Psoas muscle (tissue), 7 donors: ENCODE measurements at regions not wholly inside any gene's neighbourhood (a gene's known extent, or its start where the extent isn't known, plus 50 kb on each side); places are given as distances from the start of the nearest gene placed in this dataset.

Source experiments
- ATAC-seq, 4 donors: fragments of 200-7000 bp; cut with Tn5 transposase; one replicate each; pipeline ENCODE4 v1.9.1; 2020; ENCODE audit warnings: moderate library complexity in 3 of 4, mild to moderate bottlenecking in 2 of 4
- DNase-seq, 2 donors: peaks; one replicate each; pipeline ENCODE4 v3.0.0-alpha.2; 2020
- H3K27ac ChIP-seq: fragments of 200-600 bp; one replicate; pipeline ENCODE4 v1.8.0; 2022
- H3K27me3 ChIP-seq, 3 donors: fragments of 200-600 bp in 1 of 3; one replicate each; pipeline versions ENCODE4 v1.6.1 to v1.8.0; 2013 to 2022; ENCODE audit warnings: low read length in 2 of 3, mild to moderate bottlenecking in 2 of 3, moderate library complexity in 1 of 3; ENCODE audit not compliant: insufficient read depth in 3 of 3
- H3K36me3 ChIP-seq, 2 donors: fragments of 200-600 bp in 1 of 2; one replicate each; pipeline versions ENCODE4 v1.6.1 to v1.8.0; 2013 to 2022; ENCODE audit warnings: low read depth in 1 of 2, mild to moderate bottlenecking in 1 of 2, moderate library complexity in 1 of 2; ENCODE audit not compliant: insufficient read depth in 1 of 2
- H3K4me1 ChIP-seq: fragments of 200-600 bp; one replicate; pipeline ENCODE4 v1.8.0; 2022
- H3K4me3 ChIP-seq: fragments of 200-600 bp; one replicate; pipeline ENCODE4 v1.8.0; 2022; ENCODE audit warnings: mild to moderate bottlenecking
- H3K9me3 ChIP-seq: fragments of 200-600 bp; one replicate; pipeline ENCODE4 v1.8.0; 2022
- CTCF ChIP-seq: fragments of 200-600 bp; IDR thresholded peaks from one replicate; pipeline ENCODE4 v1.8.0; 2022; ENCODE audit warnings: antibody characterized with exemption
- WGBS, 3 donors: extraction: QIAGEN DNeasy Blood & Tissue Kit; methylation state at CpG; one replicate each; pipeline versions ENCODE4 v1.1.6 to v1.1.7; 2013; 5-methylcytosine and 5-hydroxymethylcytosine counted together
- intact Hi-C, 2 donors: fragments of 100-400 bp; cut with DNase I; formaldehyde crosslinking; loops; one replicate each; pipeline versions ENCODE4 v1.11.0 to v1.14.2; 2022
- donor health status: healthy with polysubstance abuse.
- donor health status: DM: no; HTN: no; CAD: no; lungs with moderate emphysema.
- donor health status: Bipolar disorder and iron deficiency.
- donor health status: healthy.
- donor health status: DM: yes; HTN: yes; CAD: no.
- donor health status: DM: no; HTN: no; CAD: no.
- donor health status: DM: yes; HTN: yes; CAD: no.

DNA sequence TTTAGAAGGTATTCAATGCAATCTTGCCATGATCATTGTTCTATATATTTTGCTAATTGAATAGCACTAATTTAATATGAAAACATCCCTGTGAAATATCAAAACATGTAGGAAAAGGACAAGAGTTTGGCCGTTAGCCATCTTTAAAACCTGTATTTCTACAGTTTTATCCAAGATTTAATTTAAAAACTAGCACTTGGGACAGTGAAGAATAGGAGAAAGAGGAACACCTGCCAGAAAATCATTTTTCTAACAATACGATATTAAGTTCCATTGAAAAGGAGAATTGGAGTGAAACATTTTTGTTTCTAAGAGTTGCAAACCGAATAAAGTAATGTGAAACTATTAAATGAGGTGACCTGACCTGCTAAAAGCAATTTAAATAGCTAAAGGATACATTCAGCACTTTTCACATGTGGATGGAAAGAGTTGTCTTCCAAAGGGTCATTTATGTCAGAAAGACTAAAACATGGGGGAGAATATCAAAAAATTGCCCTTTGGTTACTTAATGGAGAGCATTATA lies 1673.6 kb upstream of the MIR17HG start:
- 62 to 65% (median 62%) methylated on average over 3 of the region's 3 CpGs for WGBS, 3 donors
- intact Hi-C loops: no loop called here

DNA sequence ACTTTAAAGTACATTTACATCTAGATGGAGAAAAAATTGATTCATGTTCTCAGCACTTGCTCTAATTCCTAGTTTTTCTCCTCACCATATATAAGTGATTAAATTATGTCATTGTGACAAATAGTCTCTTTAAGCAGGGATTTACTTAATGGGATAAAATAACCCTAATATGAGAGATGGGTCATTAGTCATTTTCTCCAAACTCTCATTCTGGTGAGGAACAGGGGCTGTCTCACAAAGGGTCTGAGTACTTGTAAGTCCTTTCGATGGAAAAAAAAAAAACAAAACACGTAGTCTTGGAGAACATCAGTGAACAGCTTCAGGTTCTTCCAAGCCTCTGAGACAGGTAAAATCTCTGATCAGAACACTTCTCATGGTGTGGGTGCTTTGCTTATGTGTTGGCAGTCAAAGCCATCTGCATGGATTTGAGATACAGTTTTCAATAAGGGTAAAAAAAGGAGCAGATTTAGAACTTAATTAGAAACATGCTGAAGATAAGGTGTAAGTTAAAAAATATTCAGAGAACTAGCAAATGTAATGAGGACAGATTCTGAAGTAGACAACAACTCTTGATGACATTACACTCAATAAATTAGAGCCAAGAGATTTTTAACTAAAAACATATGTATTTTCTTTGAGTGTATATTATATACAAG lies 1668.9 kb upstream of the MIR17HG start:
- H3K36me3 ChIP-seq: no peaks in the 10 kb centered on the region
- no peaks in the 10 kb centered on the region for H3K27me3 ChIP-seq
- no peaks in the 10 kb centered on the region for H3K9me3 ChIP-seq
- H3K4me3 ChIP-seq: no peak overlapping the region
- no peak for TF ChIP-seq CTCF
- ATAC-seq (no peak), DNase-seq (no peak)
- intact Hi-C loops: no loop called here
- no peaks in the 10 kb centered on the region for H3K4me1 ChIP-seq
- no peak overlapping the region for H3K27ac ChIP-seq
- WGBS, 3 donors: 79 to 90% (median 82%) methylated on average over 2 of the region's 2 CpGs

More for the DNA sequence above, 1673.6 kb upstream of the MIR17HG start:
- Histone ChIP-seq H3K36me3 (no peaks in the 10 kb centered on the region), H3K4me3 (no peak overlapping the region), H3K4me1 (no peaks in the 10 kb centered on the region), H3K27me3 (no peaks in the 10 kb centered on the region), H3K9me3 (no peaks in the 10 kb centered on the region), H3K27ac (no peak overlapping the region)
- no peak for TF ChIP-seq CTCF
- DNase-seq (no peak), ATAC-seq (no peak)

- H3K36me3 ChIP-seq: no peaks in the 10 kb centered on the region
- intact Hi-C loops: no loop called here
- H3K4me3 ChIP-seq: no peak overlapping the region
- ATAC-seq (no peak), DNase-seq (no peak)
- H3K4me1 ChIP-seq: no peaks in the 10 kb centered on the region
- no peaks in the 10 kb centered on the region for H3K27me3 ChIP-seq
- H3K27ac ChIP-seq: no peak overlapping the region
- TF ChIP-seq CTCF: no peak
- no peaks in the 10 kb centered on the region for H3K9me3 ChIP-seq
These were observed 1662.6 kb upstream of the MIR17HG start for GRCh38 chr13:89684896-89685295.

DNA sequence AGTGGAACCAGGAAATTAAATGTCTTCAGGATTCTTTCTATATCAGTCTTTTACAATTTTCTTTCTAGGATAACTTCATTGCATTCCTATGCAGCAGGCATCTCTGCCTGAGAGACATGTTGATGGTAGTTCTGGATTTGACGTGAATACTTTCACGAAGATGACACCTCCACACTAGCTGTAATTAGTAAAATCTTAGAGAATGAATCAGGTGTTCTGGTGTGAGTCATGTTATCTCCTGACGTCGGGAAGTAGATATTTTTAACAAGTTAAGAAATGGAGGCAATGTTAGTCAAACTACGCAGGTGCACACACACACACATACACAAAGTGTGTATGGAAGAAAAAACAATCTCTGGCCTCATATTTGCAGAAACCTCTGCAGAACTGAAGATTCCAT lies 1661.3 kb upstream of the MIR17HG start:
- DNase-seq (no peak), ATAC-seq (no peak)
- H3K4me3 ChIP-seq: no peak overlapping the region
- H3K4me1 ChIP-seq: no peaks in the 10 kb centered on the region
- H3K27me3 ChIP-seq: no peaks in the 10 kb centered on the region
- intact Hi-C loops: no loop called here
- H3K27ac ChIP-seq: no peak overlapping the region
- no peak for TF ChIP-seq CTCF
- WGBS, 3 donors: 87 to 92% (median 90%) methylated on average over 5 of the region's 5 CpGs
- H3K9me3 ChIP-seq: no peaks in the 10 kb centered on the region
- no peaks in the 10 kb centered on the region for H3K36me3 ChIP-seq

DNA sequence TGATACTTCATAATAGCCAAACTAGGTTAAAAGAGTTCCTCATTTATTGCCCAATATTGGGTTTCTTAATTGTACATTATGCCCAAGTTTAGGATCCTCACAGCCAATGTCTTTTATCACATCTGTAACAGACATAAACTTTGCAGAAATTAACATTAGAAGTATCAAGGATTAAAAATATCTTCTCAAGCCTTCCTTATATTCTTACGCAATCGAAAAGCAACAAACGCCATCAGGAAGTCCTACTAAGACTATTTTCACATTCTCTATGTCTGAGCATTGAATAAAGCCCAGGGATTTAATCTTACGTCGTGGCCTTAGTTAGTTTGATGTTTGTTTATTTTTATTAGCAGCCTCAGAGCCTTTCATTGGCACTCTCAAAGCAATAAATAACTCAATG lies 1660.4 kb upstream of the MIR17HG start:
- 42 to 44% (median 44%) methylated on average over 5 of the region's 5 CpGs for WGBS, 3 donors
- no peak for TF ChIP-seq CTCF
- no peaks in the 10 kb centered on the region for H3K36me3 ChIP-seq
- ATAC-seq (no peak), DNase-seq (no peak)
- H3K9me3 ChIP-seq: no peaks in the 10 kb centered on the region
- no peak overlapping the region for H3K27ac ChIP-seq
- no peak overlapping the region for H3K4me3 ChIP-seq
- intact Hi-C loops: no loop called here
- H3K27me3 ChIP-seq: no peaks in the 10 kb centered on the region
- H3K4me1 ChIP-seq: no peaks in the 10 kb centered on the region
